Sigmoid colon (tissue), 6 donors: ENCODE measurements at regions not wholly inside any gene's neighbourhood (a gene's known extent, or its start where the extent isn't known, plus 50 kb on each side); places are given as distances from the start of the nearest gene placed in this dataset.

ENCODE experiments used
- DNase-seq: peaks from one replicate; pipeline ENCODE4 v3.0.0-alpha.2; 2019
- H3K27ac ChIP-seq, 4 donors: fragments of 200-600 bp; sonication (generic); one replicate each; pipeline ENCODE4 v1.5.1; 2016 to 2019; ENCODE audit warnings: mild to moderate bottlenecking in 1 of 4
- H3K27me3 ChIP-seq, 3 donors: fragments of 200-600 bp; sonication (generic); one replicate each; pipeline ENCODE4 v1.5.1; 2019; ENCODE audit warnings: mild to moderate bottlenecking in 1 of 3
- H3K36me3 ChIP-seq, 4 donors: fragments of 200-600 bp; sonication (generic); one replicate each; pipeline ENCODE4 v1.5.1; 2016 to 2019
- H3K4me1 ChIP-seq, 4 donors: fragments of 200-600 bp; sonication (generic); one replicate each; pipeline ENCODE4 v1.5.1; 2017 to 2019
- H3K4me3 ChIP-seq, 4 donors: fragments of 200-600 bp; sonication (generic); one replicate each; pipeline ENCODE4 v1.5.1; 2017 to 2019; ENCODE audit warnings: mild to moderate bottlenecking in 2 of 4, moderate library complexity in 1 of 4
- H3K9me3 ChIP-seq, 4 donors: fragments of 200-600 bp in 3 of 4; sonication (generic) in 3 of 4; one replicate each; pipeline versions ENCODE4 v1.5.1 to v1.6.1; 2013 to 2019
- CTCF ChIP-seq, 4 experiments: fragments of 450-650 bp in 3 of 4; fragments of 200-600 bp in 1 of 4; IDR thresholded peaks; one replicate each; pipeline ENCODE4 v1.5.1; 2016 to 2019; ENCODE audit warnings: antibody characterized with exemption in 4 of 4, mild to moderate bottlenecking in 3 of 4, moderate library complexity in 2 of 4
- EP300 ChIP-seq, 4 donors: sonication (generic); formaldehyde crosslinking; IDR thresholded peaks; one replicate each; pipeline ENCODE4 v1.6.1; 2017; ENCODE audit warnings: antibody characterized with exemption in 4 of 4
- POLR2A ChIP-seq, 2 donors: fragments of 450-650 bp; IDR thresholded peaks; one replicate each; pipeline ENCODE4 v1.6.1; 2016; ENCODE audit warnings: antibody characterized with exemption in 2 of 2, mild to moderate bottlenecking in 2 of 2, moderate library complexity in 2 of 2
- POLR2AphosphoS5 ChIP-seq, 4 donors: sonication (generic); formaldehyde crosslinking; IDR thresholded peaks; one replicate each; pipeline ENCODE4 v1.6.1; 2017; ENCODE audit warnings: antibody characterized with exemption in 4 of 4
- WGBS, 2 donors: extraction: QIAGEN DNeasy Blood & Tissue Kit; methylation state at CpG; one replicate each; pipeline ENCODE4 v1.1.7; 2013; 5-methylcytosine and 5-hydroxymethylcytosine counted together
- intact Hi-C: fragments of 100-400 bp; cut with DNase I; formaldehyde crosslinking; loops from one replicate; pipeline ENCODE4 v1.15.1; 2023
- donor health status: healthy with polysubstance abuse.
- donor health status: healthy.

- H3K36me3 ChIP-seq, result no peaks in the 10 kb centered on the region
- TF ChIP-seq CTCF (IDR thresholded peaks at IDR 0.05), result no peak
- TF ChIP-seq EP300 (IDR thresholded peaks at IDR 0.05), result no peak
- no peak for TF ChIP-seq POLR2A (IDR thresholded peaks at IDR 0.05)
- intact Hi-C loops, result no loop called here
Observed at GRCh38 chr20:54820392-54820791, 345.0 kb downstream of the DOK5 start.

GRCh38 chr20:54806462-54806861 is 331.1 kb downstream of the DOK5 start:
- no peak for DNase-seq
- H3K4me3 ChIP-seq, result no peak overlapping the region
- intact Hi-C loops, result no loop called here
- TF ChIP-seq POLR2AphosphoS5 (IDR thresholded peaks at IDR 0.05) (no peak), CTCF (IDR thresholded peaks at IDR 0.05) (no peak), POLR2A (IDR thresholded peaks at IDR 0.05) (no peak), EP300 (IDR thresholded peaks at IDR 0.05) (no peak)
- H3K27me3 ChIP-seq, result no peaks in the 10 kb centered on the region
- H3K36me3 ChIP-seq, result no peaks in the 10 kb centered on the region
- H3K9me3 ChIP-seq, result no peaks in the 10 kb centered on the region
- H3K4me1 ChIP-seq, result no peaks in the 10 kb centered on the region
- 74 to 86% methylated on average over 5 of the region's 5 CpGs for WGBS, 2 donors
- H3K27ac ChIP-seq, result no peak overlapping the region

More at GRCh38 chr20:54820392-54820791, 345.0 kb downstream of the DOK5 start:
- no peak for DNase-seq
- Histone ChIP-seq H3K27me3 (no peaks in the 10 kb centered on the region), H3K9me3 (no peaks in the 10 kb centered on the region), H3K4me3 (no peak overlapping the region), H3K27ac (no peak overlapping the region), H3K4me1 (no peaks in the 10 kb centered on the region)

- Histone ChIP-seq H3K27me3 (no peaks in the 10 kb centered on the region), H3K4me3 (no peak overlapping the region), H3K4me1 (no peaks in the 10 kb centered on the region), H3K36me3 (no peaks in the 10 kb centered on the region), H3K9me3 (no peaks in the 10 kb centered on the region), H3K27ac (no peak overlapping the region)
- TF ChIP-seq EP300 (IDR thresholded peaks at IDR 0.05), result no peak
- TF ChIP-seq CTCF (IDR thresholded peaks at IDR 0.05), result no peak
- no peak for TF ChIP-seq POLR2A (IDR thresholded peaks at IDR 0.05)
- no peak for TF ChIP-seq POLR2AphosphoS5 (IDR thresholded peaks at IDR 0.05)
- 91 to 93% methylated on average over 13 of the region's 13 CpGs for WGBS, 2 donors
- intact Hi-C loops, result no loop called here
- no peak for DNase-seq
Observed at GRCh38 chr20:54794874-54795273, 319.5 kb downstream of the DOK5 start.

- no peak for DNase-seq
- Histone ChIP-seq H3K27me3 (no peaks in the 10 kb centered on the region), H3K27ac (no peak overlapping the region), H3K9me3 (no peaks in the 10 kb centered on the region), H3K36me3 (no peaks in the 10 kb centered on the region), H3K4me3 (no peak overlapping the region), H3K4me1 (no peaks in the 10 kb centered on the region)
- WGBS, 2 donors, result 71 to 77% methylated on average over 6 of the region's 6 CpGs
- intact Hi-C loops, result no loop called here
- TF ChIP-seq EP300 (IDR thresholded peaks at IDR 0.05), result no peak
- no peak for TF ChIP-seq CTCF (IDR thresholded peaks at IDR 0.05)
- no peak for TF ChIP-seq POLR2A (IDR thresholded peaks at IDR 0.05)
- no peak for TF ChIP-seq POLR2AphosphoS5 (IDR thresholded peaks at IDR 0.05)
Observed at GRCh38 chr20:54794110-54794509, 318.7 kb downstream of the DOK5 start.

GRCh38 chr20:54793291-54793992 is 318.0 kb downstream of the DOK5 start:
- no peaks in the 10 kb centered on the region for H3K4me1 ChIP-seq
- H3K36me3 ChIP-seq, result no peaks in the 10 kb centered on the region
- TF ChIP-seq POLR2A (IDR thresholded peaks at IDR 0.05), result no peak
- no peak for TF ChIP-seq POLR2AphosphoS5 (IDR thresholded peaks at IDR 0.05)
- no peak for TF ChIP-seq EP300 (IDR thresholded peaks at IDR 0.05)
- no peak for TF ChIP-seq CTCF (IDR thresholded peaks at IDR 0.05)
- H3K9me3 ChIP-seq, result no peaks in the 10 kb centered on the region
- no peak for DNase-seq
- no peak overlapping the region for H3K4me3 ChIP-seq
- H3K27ac ChIP-seq, result no peak overlapping the region
- 83 to 86% methylated on average over 9 of the region's 9 CpGs for WGBS, 2 donors
- intact Hi-C loops, result no loop called here
- H3K27me3 ChIP-seq, result no peaks in the 10 kb centered on the region
